ENCODE measurements at regions not wholly inside any gene's neighbourhood (a gene's known extent, or its start where the extent isn't known, plus 50 kb on each side); places are given as distances from the start of the nearest gene placed in this dataset.

DNA sequence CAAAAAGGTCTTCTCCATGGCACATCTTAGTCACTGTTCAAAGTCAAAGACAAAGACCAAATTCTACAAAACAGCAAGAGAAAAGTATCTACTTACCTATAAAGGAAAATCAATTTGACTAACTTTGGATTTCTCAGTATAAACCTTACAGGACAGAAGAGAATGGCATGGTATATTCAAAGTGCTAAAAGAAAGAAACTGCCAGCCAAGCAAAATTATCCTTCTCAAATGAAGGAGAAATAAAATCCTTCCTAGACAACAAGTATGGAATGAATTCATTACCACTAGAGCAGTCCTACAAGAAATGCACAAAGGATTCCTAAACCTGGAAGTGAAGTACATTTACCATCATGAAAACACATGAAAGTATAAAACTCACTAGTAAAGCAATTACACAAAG, 235.5 kb downstream of the STK31 start:
- TF ChIP-seq, protein P1, sequence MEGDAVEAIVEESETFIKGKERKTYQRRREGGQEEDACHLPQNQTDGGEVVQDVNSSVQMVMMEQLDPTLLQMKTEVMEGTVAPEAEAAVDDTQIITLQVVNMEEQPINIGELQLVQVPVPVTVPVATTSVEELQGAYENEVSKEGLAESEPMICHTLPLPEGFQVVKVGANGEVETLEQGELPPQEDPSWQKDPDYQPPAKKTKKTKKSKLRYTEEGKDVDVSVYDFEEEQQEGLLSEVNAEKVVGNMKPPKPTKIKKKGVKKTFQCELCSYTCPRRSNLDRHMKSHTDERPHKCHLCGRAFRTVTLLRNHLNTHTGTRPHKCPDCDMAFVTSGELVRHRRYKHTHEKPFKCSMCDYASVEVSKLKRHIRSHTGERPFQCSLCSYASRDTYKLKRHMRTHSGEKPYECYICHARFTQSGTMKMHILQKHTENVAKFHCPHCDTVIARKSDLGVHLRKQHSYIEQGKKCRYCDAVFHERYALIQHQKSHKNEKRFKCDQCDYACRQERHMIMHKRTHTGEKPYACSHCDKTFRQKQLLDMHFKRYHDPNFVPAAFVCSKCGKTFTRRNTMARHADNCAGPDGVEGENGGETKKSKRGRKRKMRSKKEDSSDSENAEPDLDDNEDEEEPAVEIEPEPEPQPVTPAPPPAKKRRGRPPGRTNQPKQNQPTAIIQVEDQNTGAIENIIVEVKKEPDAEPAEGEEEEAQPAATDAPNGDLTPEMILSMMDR (IDR thresholded peaks at IDR 0.05), result no peak
- intact Hi-C loops (cut with DNase I), result no loop called here
- DNase-seq, result no peak
- no peak overlapping the region for H3K27ac ChIP-seq
- H3K4me1 ChIP-seq, result no peaks in the 10 kb centered on the region
- no peaks in the 10 kb centered on the region for H3K36me3 ChIP-seq
- no peak overlapping the region for H3K9ac ChIP-seq (ENCODE audit: low read depth in 2 of 2, low read length in 2 of 2)
- H3K4me3 ChIP-seq, result no peak overlapping the region
- no peaks in the 10 kb centered on the region for H3K9me3 ChIP-seq
- H3K27me3 ChIP-seq, result no peaks in the 10 kb centered on the region

DNA sequence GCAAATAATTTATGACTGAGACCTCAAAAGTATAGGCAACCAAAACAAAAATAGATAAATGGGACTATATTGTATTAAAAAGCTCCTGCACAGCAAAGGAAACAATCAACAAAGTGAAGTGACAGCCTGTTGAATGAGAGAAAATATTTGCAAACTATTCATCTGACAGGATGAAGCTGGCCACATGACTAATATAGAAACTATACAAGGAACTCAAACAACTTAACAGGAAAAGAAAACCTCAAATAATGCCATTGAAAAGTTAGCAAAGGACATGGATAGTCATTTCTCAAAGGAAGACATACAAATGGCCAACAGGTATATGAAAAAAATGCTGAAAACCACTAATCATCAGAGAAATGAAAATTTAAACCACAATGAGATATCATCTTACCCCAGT, 245.1 kb downstream of the STK31 start:
- Histone ChIP-seq H3K4me3 (no peak overlapping the region), H3K4me1 (no peaks in the 10 kb centered on the region), H3K9ac (ENCODE audit: low read depth in 2 of 2, low read length in 2 of 2) (no peak overlapping the region), H3K27ac (no peak overlapping the region), H3K9me3 (no peaks in the 10 kb centered on the region), H3K36me3 (no peaks in the 10 kb centered on the region), H3K27me3 (no peaks in the 10 kb centered on the region)
- intact Hi-C loops (cut with DNase I), result no loop called here
- TF ChIP-seq, protein P1 (IDR thresholded peaks at IDR 0.05), result no peak
- DNase-seq, result no peak

DNA sequence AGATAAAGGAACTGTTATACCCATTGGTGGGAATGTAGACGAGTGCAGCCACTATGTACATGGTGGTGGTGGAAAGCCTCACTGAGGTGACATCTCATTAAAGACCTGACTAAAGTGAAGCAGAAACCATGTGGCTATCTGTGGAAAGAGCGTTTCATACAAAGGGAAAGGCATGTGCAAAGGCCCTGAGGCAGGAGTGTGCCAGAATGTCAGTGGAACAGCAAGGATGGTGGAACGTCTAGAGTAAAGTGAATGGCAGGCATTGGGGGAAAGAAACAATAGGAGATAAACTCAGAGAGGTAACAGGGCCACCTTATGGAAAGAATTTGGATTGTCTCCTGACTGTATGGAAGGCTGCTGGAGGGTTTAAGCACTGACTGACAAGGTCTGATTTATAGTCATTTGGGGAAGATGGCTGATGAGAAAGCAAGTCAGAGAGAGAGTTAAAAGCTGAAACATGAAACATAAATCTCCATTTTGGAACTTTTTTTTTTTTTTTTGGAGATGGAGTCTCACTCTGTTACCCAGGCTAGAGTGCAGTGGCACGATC, 245.7 kb downstream of the STK31 start:
- Histone ChIP-seq H3K27me3 (no peaks in the 10 kb centered on the region), H3K9me3 (no peaks in the 10 kb centered on the region), H3K27ac (no peak overlapping the region), H3K4me1 (no peaks in the 10 kb centered on the region), H3K9ac (ENCODE audit: low read depth in 2 of 2, low read length in 2 of 2) (no peak overlapping the region), H3K36me3 (no peaks in the 10 kb centered on the region), H3K4me3 (no peak overlapping the region)
- DNase-seq, result no peak
- TF ChIP-seq, protein P1 (IDR thresholded peaks at IDR 0.05), result no peak
- intact Hi-C loops (cut with DNase I), result no loop called here

DNA sequence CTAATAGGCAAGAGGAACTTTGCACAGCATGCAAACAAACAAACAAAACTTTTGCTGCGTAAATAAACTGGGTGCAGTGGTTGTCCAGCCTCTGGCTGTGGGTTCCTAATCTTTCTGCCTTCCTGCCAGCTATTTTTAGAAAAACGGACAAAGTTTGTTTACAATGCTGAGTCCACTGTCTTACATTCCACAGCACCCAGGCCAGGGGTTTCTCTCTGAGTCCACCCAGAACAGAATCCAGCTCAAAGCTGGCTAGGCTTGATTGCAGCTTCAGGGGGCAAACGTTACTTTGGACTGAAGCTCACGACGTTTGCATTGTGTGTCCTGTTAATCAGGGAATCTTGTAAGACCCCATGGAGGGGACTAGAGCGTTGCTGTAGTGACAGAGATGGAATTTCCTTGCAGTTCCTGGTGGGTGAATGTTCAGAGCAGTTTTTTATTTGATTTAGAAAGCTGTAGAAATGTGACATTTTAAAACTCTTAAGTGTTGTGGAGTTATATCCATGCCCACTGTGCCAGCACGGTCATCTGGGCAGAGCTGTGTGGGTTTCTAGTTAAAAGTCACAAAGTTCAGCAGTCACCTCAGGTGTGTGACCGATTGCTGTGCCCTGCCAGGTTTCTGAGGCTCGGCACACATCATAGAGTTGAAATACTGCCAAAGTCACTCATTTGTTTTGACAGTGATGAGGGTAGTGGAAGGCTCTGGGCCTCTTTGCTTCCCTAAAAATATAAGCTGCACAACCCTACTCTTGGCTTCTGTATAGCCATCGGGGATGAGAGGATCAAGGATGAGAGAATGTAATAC, 247.0 kb downstream of the STK31 start:
- no peaks in the 10 kb centered on the region for H3K4me1 ChIP-seq
- intact Hi-C loops (cut with DNase I), result no loop called here
- no peaks in the 10 kb centered on the region for H3K27me3 ChIP-seq
- TF ChIP-seq, protein P1 (IDR thresholded peaks at IDR 0.05), result no peak
- no peak overlapping the region for H3K27ac ChIP-seq
- no peaks in the 10 kb centered on the region for H3K9me3 ChIP-seq
- no peak for DNase-seq
- no peak overlapping the region for H3K4me3 ChIP-seq
- H3K36me3 ChIP-seq, result no peaks in the 10 kb centered on the region
- no peak overlapping the region for H3K9ac ChIP-seq (ENCODE audit: low read depth in 2 of 2, low read length in 2 of 2)

DNA sequence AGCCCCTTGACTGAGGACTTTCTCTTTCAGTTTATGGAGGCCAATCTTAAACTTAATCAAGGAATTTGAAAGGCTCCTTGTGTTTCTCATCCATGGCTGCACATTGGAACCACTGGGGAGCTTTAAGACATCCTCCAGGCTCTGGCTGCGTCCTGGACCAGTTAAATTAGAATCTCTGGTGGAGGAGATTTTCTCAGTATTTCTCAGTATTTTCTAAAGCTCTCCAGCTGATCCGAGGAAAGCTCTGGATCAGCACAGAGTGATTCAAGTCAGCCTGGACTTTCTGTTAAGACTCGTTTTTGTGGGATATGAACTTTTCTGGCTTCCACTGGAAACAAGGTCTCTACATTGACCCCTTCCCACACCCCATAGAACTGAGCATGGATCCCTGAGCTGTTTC, 249.8 kb downstream of the STK31 start:
- intact Hi-C loops (cut with DNase I), result no loop called here

More for the DNA sequence above, 249.8 kb downstream of the STK31 start:
- Histone ChIP-seq H3K27me3 (no peaks in the 10 kb centered on the region), H3K4me3 (no peak overlapping the region), H3K27ac (no peak overlapping the region), H3K4me1 (no peaks in the 10 kb centered on the region), H3K9me3 (no peaks in the 10 kb centered on the region), H3K9ac (ENCODE audit: low read depth in 2 of 2, low read length in 2 of 2) (no peak overlapping the region), H3K36me3 (no peaks in the 10 kb centered on the region)
- DNase-seq, result no peak
- TF ChIP-seq, protein P1 (IDR thresholded peaks at IDR 0.05), result no peak

Measured in colonic mucosa (tissue), 4 donors.